Retinal pigment epithelial cell (primary cell): ENCODE measurements at regions not wholly inside any gene's neighbourhood (a gene's known extent, or its start where the extent isn't known, plus 50 kb on each side); places are given as distances from the start of the nearest gene placed in this dataset.

ENCODE experiments used
- DNase-seq: peaks from one replicate; pipeline ENCODE4 v3.0.0-alpha.2; 2010; ENCODE audit warnings: low read depth
- H3K4me3 ChIP-seq: 2 replicates; pipeline ENCODE4 v1.5.1; 2011; ENCODE audit warnings: mild to moderate bottlenecking, low read length, control low read depth, moderate library complexity
- CTCF ChIP-seq: conservative IDR thresholded peaks from 2 replicates; pipeline ENCODE4 v1.5.1; 2011; ENCODE audit warnings: low read depth, low read length, control low read depth, inconsistent platforms

- DNase-seq = no peak
- H3K4me3 ChIP-seq = no peak overlapping the region
- TF ChIP-seq CTCF = no peak
These were observed 58.0 kb upstream of the MTNR1B start for GRCh38 chr11:92911478-92911877.

GRCh38 chr11:92915551-92915950, 53.9 kb upstream of the MTNR1B start:
- H3K4me3 ChIP-seq = no peak overlapping the region
- DNase-seq = no peak
- TF ChIP-seq CTCF = no peak

GRCh38 chr11:92916299-92916698, 53.2 kb upstream of the MTNR1B start:
- DNase-seq = no peak

GRCh38 chr11:92917927-92918326, 51.5 kb upstream of the MTNR1B start:
- DNase-seq = no peak
- TF ChIP-seq CTCF = no peak
- no peak overlapping the region for H3K4me3 ChIP-seq

More at GRCh38 chr11:92916299-92916698, 53.2 kb upstream of the MTNR1B start:
- H3K4me3 ChIP-seq = no peak overlapping the region
- TF ChIP-seq CTCF = no peak

GRCh38 chr11:92919048-92919447, 50.4 kb upstream of the MTNR1B start:
- DNase-seq = no peak
- no peak overlapping the region for H3K4me3 ChIP-seq
- no peak for TF ChIP-seq CTCF
